22Rv1 (cell line): ENCODE measurements at regions not wholly inside any gene's neighbourhood (a gene's known extent, or its start where the extent isn't known, plus 50 kb on each side); places are given as distances from the start of the nearest gene placed in this dataset.
A peak's percentile ranks its signal among the peaks of the same experiment; 100 is the strongest.

ENCODE experiments used
- H3K27ac ChIP-seq: fragments of 450-650 bp; 2 replicates; pipeline ENCODE4 v1.5.1; 2017
- CTCF ChIP-seq: fragments of 450-650 bp; IDR thresholded peaks from 2 replicates; pipeline ENCODE4 v1.5.1; 2017; ENCODE audit warnings: mild to moderate bottlenecking
- ZFX ChIP-seq: fragments of 450-650 bp; IDR thresholded peaks from 2 replicates; pipeline ENCODE4 v1.6.1; 2017; ENCODE audit warnings: antibody characterized with exemption, borderline replicate concordance

- TF ChIP-seq CTCF = no peak
- TF ChIP-seq ZFX = no peak
- no peak overlapping the region for H3K27ac ChIP-seq
Measured at GRCh38 chr6:27558028-27558724, 85.3 kb upstream of the ZNF184 start.

GRCh38 chr6:27556406-27556805 is 83.5 kb upstream of the ZNF184 start:
- no peak overlapping the region for H3K27ac ChIP-seq
- TF ChIP-seq ZFX (no peak), CTCF (no peak)

DNA sequence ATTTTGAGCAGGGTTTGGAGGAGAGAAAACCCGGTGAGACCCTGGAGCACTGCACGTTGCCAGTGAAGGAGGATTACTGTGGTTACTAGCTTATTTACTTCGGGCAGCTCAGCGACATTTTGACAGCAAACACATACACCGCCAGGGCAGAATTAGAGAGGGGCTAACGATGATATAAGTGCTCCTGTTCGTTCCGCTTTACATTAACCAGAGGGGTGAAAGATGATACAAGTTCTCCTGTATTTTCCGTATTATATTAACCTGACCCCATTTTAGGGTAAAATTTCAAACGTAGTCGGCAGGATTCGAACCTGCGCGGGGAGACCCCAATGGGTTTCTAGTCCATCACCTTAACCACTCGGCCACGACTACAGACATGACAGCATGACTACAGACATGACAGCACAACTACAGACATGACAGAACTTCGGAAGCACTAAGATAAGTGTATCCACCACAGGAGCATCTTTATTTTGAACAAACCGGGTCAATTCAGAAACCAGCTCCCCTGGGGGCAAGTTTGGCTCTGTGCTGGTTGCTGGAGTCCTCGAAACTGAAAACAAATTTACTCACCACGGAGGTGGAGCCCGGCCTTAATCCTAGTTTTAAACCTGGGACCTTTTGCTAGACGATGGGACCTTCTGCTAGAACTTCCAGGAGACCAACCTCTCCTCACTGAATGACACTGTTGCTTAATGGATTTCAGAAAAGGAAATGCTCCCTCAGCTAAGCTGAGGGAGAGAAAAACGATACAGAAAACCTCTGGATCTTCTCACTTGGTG is 80.4 kb upstream of the ZNF184 start:
- no peak for TF ChIP-seq ZFX
- no peak for TF ChIP-seq CTCF
- H3K27ac ChIP-seq = peak overlapping the region; percentile 14; the same call in 1 of the 2 replicates

GRCh38 chr6:27551607-27552006 is 78.7 kb upstream of the ZNF184 start:
- TF ChIP-seq ZFX (no peak), CTCF (no peak)
- H3K27ac ChIP-seq = no peak overlapping the region

- no peak overlapping the region for H3K27ac ChIP-seq
- TF ChIP-seq CTCF (no peak), ZFX (no peak)
Measured at GRCh38 chr6:27550692-27551091, 77.8 kb upstream of the ZNF184 start.

DNA sequence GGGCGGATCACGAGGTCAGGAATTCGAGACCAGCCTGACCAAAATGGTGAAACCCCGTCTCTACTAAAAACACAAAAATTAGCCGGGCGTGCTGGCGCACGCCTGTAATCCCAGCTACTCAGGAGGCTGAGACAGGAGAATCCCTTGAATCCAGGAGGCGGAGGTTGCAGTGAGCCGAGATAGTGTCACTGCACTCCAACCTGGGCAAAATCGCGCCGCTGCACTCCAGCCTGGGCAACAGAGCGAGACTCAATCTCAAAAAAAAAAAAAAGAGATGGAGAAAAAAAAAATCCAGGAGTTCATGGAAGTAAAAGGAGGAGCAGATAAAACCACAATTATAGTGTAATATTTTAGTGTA is 76.3 kb upstream of the ZNF184 start:
- peak overlapping the region; percentile 43; the same call in 1 of the 2 replicates for H3K27ac ChIP-seq

DNA sequence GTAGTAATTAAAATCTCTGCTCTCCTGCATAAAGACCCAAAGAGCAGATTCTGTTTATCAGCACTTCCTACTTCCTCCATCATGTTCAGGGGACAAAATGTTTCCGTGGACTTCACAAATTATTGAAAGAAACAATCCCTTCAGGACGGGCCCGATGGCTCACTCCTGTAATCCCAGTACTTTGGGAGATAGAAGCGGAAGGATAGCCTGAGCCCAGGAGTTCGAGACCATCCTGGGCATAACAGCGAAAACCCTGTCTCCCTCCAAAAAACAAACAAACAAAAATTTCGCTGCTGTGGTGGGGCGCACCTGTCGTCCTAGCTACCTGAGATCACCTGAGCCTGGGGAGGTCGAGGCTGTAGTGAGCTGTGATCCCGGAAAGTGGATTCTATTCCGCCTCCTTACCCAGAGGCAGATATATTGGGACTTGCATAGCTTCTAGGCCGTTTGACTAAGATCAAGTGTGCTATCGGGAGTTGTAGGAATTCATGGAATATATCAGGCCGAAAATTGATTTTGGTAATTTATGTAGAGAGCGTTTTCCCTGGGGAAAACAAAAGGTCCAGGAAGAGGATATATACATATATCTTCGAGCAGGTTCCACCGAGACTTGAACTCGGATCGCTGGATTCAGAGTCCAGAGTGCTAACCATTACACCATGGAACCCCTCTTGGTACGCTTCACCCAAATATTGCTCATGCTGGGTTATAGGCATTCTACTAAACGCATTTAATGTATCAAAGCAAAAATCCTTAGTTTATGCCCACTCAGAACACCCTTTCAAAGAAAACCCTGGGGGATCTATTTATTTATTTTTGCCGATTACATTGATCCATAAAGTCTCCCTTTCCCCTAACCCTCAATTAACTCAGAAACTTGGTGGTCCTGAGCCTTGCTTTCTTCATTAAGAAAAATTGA is 74.5 kb upstream of the ZNF184 start:
- no peak for TF ChIP-seq CTCF
- no peak for TF ChIP-seq ZFX
- no peak overlapping the region for H3K27ac ChIP-seq
